Psoas muscle (tissue), 7 donors: ENCODE measurements at regions not wholly inside any gene's neighbourhood (a gene's known extent, or its start where the extent isn't known, plus 50 kb on each side); places are given as distances from the start of the nearest gene placed in this dataset.

ENCODE experiments used
- ATAC-seq, 4 donors: fragments of 200-7000 bp; cut with Tn5 transposase; one replicate each; pipeline ENCODE4 v1.9.1; 2020; ENCODE audit warnings: moderate library complexity in 3 of 4, mild to moderate bottlenecking in 2 of 4
- DNase-seq, 2 donors: peaks; one replicate each; pipeline ENCODE4 v3.0.0-alpha.2; 2020
- H3K27ac ChIP-seq: fragments of 200-600 bp; one replicate; pipeline ENCODE4 v1.8.0; 2022
- H3K27me3 ChIP-seq, 3 donors: fragments of 200-600 bp in 1 of 3; one replicate each; pipeline versions ENCODE4 v1.6.1 to v1.8.0; 2013 to 2022; ENCODE audit warnings: low read length in 2 of 3, mild to moderate bottlenecking in 2 of 3, moderate library complexity in 1 of 3; ENCODE audit not compliant: insufficient read depth in 3 of 3
- H3K36me3 ChIP-seq, 2 donors: fragments of 200-600 bp in 1 of 2; one replicate each; pipeline versions ENCODE4 v1.6.1 to v1.8.0; 2013 to 2022; ENCODE audit warnings: low read depth in 1 of 2, mild to moderate bottlenecking in 1 of 2, moderate library complexity in 1 of 2; ENCODE audit not compliant: insufficient read depth in 1 of 2
- H3K4me1 ChIP-seq: fragments of 200-600 bp; one replicate; pipeline ENCODE4 v1.8.0; 2022
- H3K4me3 ChIP-seq: fragments of 200-600 bp; one replicate; pipeline ENCODE4 v1.8.0; 2022; ENCODE audit warnings: mild to moderate bottlenecking
- H3K9me3 ChIP-seq: fragments of 200-600 bp; one replicate; pipeline ENCODE4 v1.8.0; 2022
- WGBS, 3 donors: extraction: QIAGEN DNeasy Blood & Tissue Kit; methylation state at CpG; one replicate each; pipeline versions ENCODE4 v1.1.6 to v1.1.7; 2013; 5-methylcytosine and 5-hydroxymethylcytosine counted together
- intact Hi-C, 2 donors: fragments of 100-400 bp; cut with DNase I; formaldehyde crosslinking; loops; one replicate each; pipeline versions ENCODE4 v1.11.0 to v1.14.2; 2022
- TF ChIP-seq, protein P1 (sequence below): fragments of 200-600 bp; IDR thresholded peaks from one replicate; pipeline ENCODE4 v1.8.0; 2022; ENCODE audit warnings: antibody characterized with exemption
- donor health status: healthy with polysubstance abuse.
- donor health status: DM: no; HTN: no; CAD: no; lungs with moderate emphysema.
- donor health status: Bipolar disorder and iron deficiency.
- donor health status: healthy.
- donor health status: DM: yes; HTN: yes; CAD: no.
- donor health status: DM: no; HTN: no; CAD: no.
- donor health status: DM: yes; HTN: yes; CAD: no.

- no peaks in the 10 kb centered on the region for H3K9me3 ChIP-seq
- no peak overlapping the region for H3K27ac ChIP-seq
- ATAC-seq, result no peak
- no peak for DNase-seq
- no peaks in the 10 kb centered on the region for H3K4me1 ChIP-seq
- WGBS, 3 donors, result 57 to 66% (median 64%) methylated on average over 8 of the region's 8 CpGs
- H3K36me3 ChIP-seq, result no peaks in the 10 kb centered on the region
- H3K4me3 ChIP-seq, result no peak overlapping the region
- intact Hi-C loops, result no loop called here
- TF ChIP-seq, protein P1, sequence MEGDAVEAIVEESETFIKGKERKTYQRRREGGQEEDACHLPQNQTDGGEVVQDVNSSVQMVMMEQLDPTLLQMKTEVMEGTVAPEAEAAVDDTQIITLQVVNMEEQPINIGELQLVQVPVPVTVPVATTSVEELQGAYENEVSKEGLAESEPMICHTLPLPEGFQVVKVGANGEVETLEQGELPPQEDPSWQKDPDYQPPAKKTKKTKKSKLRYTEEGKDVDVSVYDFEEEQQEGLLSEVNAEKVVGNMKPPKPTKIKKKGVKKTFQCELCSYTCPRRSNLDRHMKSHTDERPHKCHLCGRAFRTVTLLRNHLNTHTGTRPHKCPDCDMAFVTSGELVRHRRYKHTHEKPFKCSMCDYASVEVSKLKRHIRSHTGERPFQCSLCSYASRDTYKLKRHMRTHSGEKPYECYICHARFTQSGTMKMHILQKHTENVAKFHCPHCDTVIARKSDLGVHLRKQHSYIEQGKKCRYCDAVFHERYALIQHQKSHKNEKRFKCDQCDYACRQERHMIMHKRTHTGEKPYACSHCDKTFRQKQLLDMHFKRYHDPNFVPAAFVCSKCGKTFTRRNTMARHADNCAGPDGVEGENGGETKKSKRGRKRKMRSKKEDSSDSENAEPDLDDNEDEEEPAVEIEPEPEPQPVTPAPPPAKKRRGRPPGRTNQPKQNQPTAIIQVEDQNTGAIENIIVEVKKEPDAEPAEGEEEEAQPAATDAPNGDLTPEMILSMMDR, result no peak
- H3K27me3 ChIP-seq, result no peaks in the 10 kb centered on the region
Measured at GRCh38 chr4:96003951-96004740, 164.3 kb downstream of the PDHA2 start.

DNA sequence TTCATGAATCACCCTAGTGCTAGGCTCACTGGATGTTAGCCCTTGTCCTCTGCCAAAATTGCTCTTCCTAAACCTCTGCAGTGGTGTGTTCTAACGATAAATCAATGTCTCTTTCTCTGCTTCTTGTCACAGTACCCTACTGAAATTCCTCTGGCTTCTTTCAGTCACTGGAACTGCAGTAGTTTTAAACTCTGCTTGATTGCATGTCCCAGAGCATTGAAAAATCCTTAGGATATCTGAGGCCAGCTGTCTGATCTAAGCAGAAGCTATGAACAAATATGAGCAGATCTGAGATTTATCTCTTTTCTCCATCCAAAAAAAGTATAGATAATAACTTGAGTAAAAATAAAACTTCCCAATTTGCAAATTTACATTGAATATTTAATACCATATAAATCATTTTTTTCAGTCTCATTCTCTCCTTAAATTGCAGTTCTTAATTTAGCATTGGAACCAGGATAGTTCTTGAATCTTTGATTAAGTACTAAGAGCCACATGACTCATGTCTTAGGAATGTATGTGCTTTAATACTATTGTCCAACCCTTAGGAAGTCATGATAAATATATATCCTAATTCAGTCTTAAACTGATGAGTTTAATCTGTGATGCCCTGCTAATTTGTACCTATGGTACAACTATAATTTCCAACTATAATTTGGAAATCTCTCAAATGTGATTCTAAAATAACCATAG is 169.7 kb downstream of the PDHA2 start:
- no peak for DNase-seq
- Histone ChIP-seq H3K36me3 (no peaks in the 10 kb centered on the region), H3K4me3 (no peak overlapping the region), H3K9me3 (no peaks in the 10 kb centered on the region), H3K27me3 (no peaks in the 10 kb centered on the region), H3K4me1 (no peaks in the 10 kb centered on the region), H3K27ac (no peak overlapping the region)
- intact Hi-C loops, result no loop called here
- TF ChIP-seq, protein P1, result no peak
- WGBS, 3 donors, result 35 to 52% (median 38%) methylated on average over 1 of the region's 1 CpG
- ATAC-seq, result no peak

DNA sequence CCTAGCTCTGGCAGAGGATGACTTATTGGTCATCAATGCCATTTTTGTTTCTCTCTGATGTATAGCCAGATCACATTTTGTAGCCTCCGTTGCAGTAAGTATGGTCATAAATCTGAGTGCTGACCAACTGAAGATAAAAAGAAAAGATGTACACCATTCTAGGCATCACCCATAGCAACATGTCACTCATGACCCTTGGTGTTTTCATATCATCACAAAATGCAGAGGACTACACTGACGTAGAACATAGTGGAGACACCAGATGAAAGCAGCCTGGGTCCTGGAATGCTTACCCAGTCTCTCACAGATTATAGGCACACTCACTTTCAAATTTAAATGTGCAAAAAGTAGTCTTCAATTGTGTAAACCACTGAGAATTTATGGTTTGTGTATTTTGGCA is 172.8 kb downstream of the PDHA2 start:
- Histone ChIP-seq H3K27me3 (no peaks in the 10 kb centered on the region), H3K4me3 (no peak overlapping the region), H3K36me3 (no peaks in the 10 kb centered on the region), H3K27ac (no peak overlapping the region), H3K9me3 (no peaks in the 10 kb centered on the region), H3K4me1 (no peaks in the 10 kb centered on the region)
- no peak for ATAC-seq
- TF ChIP-seq, protein P1, result no peak
- DNase-seq, result no peak
- WGBS, 3 donors, result 41 to 59% (median 47%) methylated on average over 2 of the region's 2 CpGs
- intact Hi-C loops, result no loop called here

- no peaks in the 10 kb centered on the region for H3K4me1 ChIP-seq
- TF ChIP-seq, protein P1, result no peak
- H3K27me3 ChIP-seq, result no peaks in the 10 kb centered on the region
- H3K4me3 ChIP-seq, result no peak overlapping the region
- H3K9me3 ChIP-seq, result no peaks in the 10 kb centered on the region
- ATAC-seq (no peak), DNase-seq (no peak)
- H3K27ac ChIP-seq, result no peak overlapping the region
- H3K36me3 ChIP-seq, result no peaks in the 10 kb centered on the region
- intact Hi-C loops, result no loop called here
- WGBS, 3 donors, result 71 to 78% (median 76%) methylated on average over 4 of the region's 4 CpGs
Measured at GRCh38 chr4:96016634-96017299, 176.9 kb downstream of the PDHA2 start.
